GM21786 (cell line): ENCODE measurements at regions not wholly inside any gene's neighbourhood (a gene's known extent, or its start where the extent isn't known, plus 50 kb on each side); places are given as distances from the start of the nearest gene placed in this dataset.
A peak's percentile ranks its signal among the peaks of the same experiment; 100 is the strongest.
"Not testable (repeated sequence)": the region's sequence is repeated elsewhere in the genome, so short reads cannot be mapped to it uniquely, and the experiment has no call there.

Experiments used
- ATAC-seq: cut with Tn5 transposase; IDR thresholded peaks from one replicate; pipeline ENCODE4 v1.9.1; 2021; ENCODE audit not compliant: unreplicated experiment

DNA sequence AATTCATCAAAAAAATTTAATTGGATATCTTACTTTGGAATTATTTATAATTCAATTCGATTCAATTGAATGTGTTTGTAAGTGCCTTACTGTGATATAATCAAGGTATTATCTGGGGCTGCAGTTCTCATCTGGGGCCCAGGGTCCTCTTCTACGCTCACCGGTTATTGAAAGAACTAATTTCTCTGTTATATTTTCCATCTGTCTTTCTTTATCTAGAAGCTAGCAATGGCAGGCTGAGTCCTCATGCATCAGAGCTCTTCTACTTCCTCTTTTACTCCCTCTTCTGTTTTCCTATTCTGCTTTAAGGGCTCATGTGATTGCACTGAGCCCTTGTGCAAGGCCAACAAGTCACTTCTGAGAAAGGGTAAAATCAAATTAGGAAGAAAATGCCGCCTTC is 315.6 kb downstream of the RAD51AP2 start:
- peak; percentile 87 for ATAC-seq

GRCh38 chr2:17199741-17200140 is 318.5 kb downstream of the RAD51AP2 start:
- no peak for ATAC-seq

- ATAC-seq = no peak
Observed at GRCh38 chr2:17196380-17196779, 321.9 kb downstream of the RAD51AP2 start.

- ATAC-seq = no peak
Observed at GRCh38 chr2:17195016-17195415, 323.2 kb downstream of the RAD51AP2 start.

DNA sequence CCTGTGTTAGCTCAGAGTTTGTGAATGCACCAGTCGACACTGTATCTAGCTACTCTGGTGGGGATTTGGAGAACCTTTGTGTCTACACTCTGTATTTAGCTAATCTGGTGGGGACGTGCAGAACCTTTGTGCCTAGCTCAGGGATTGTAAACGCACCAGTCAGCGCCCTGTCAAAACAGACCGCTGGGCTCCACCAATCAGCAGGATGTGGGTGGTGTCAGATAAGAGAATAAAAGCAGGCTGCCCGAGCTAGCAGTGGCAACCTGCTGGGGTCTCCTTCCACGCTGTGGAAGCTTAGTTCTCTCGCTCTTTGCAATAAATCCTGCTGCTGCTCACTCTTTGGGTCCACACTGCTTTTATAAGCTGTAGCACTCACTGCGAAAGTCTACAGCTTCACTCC is 324.2 kb downstream of the RAD51AP2 start:
- no peak for ATAC-seq

- not testable (repeated sequence) for ATAC-seq
Observed at GRCh38 chr2:17193433-17193890, 324.8 kb downstream of the RAD51AP2 start.

- ATAC-seq = no peak
Observed at GRCh38 chr2:17191223-17191622, 327.0 kb downstream of the RAD51AP2 start.

DNA sequence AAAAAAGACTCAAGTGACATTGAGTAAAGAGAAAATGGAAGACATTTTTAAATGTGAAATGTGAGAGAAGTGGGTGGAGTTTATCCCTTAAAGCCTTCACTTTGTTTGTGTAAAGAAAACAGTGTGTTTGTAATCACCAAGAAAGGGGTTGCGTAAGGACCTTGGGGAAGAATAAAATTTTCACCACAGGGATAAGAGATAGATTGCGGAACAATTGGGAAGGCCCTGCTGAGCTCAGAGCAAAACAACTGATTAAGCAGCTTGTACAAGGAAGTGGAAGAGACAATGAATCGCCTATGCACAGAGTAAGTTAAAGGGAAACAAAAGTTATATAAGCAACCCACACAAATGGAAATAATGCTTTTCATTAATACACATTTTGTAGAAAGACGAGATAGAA is 327.7 kb downstream of the RAD51AP2 start:
- ATAC-seq = no peak

- no peak for ATAC-seq
Observed at GRCh38 chr2:17188721-17189120, 329.5 kb downstream of the RAD51AP2 start.

GRCh38 chr2:17184512-17184911 is 333.7 kb downstream of the RAD51AP2 start:
- ATAC-seq = no peak

DNA sequence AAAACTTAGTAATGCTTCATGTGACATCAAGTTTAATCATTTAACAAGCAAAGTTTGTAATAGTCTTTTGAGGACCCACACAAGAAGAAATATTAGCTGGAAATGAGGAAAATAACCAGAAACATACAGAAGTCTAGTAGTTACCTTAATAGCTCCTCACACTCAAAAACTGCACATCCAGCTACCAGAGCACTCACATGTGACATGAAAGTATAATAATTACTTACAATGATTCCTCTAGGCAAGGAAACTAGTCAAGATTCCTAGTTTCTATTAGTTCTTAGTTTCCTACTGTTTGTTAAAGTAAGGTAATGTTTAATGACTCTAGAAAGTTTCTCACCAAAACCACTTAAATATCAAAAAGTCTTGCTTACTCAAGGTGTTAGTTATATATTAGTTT is 335.8 kb downstream of the RAD51AP2 start:
- ATAC-seq = no peak

- ATAC-seq = no peak
Observed at GRCh38 chr2:17181051-17181752, 337.0 kb downstream of the RAD51AP2 start.

- no peak for ATAC-seq
Observed at GRCh38 chr2:17179145-17179808, 339.0 kb downstream of the RAD51AP2 start.

DNA sequence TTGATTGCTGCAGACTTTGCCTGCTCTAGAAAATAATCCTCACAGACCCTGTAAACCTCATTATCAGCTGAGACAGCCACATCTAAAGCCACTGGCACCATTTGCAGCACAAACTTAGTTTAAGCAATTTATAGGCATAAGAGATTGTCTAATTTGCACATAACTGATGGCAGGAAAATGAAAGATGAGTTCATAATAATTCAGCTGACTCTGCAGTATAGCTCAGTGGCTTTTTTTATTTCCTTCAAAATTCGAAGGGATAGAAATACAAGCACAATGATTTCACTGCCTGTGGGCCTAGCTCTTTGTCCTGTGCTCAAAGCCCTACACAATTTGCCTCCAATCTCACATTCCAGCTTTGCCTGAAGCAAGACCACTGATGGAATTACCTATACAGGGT is 341.2 kb downstream of the RAD51AP2 start:
- ATAC-seq = no peak

GRCh38 chr2:17171446-17172049 is 346.7 kb downstream of the RAD51AP2 start:
- peak; percentile 72 for ATAC-seq

- no peak for ATAC-seq
Observed at GRCh38 chr2:17166506-17166905, 351.7 kb downstream of the RAD51AP2 start.

DNA sequence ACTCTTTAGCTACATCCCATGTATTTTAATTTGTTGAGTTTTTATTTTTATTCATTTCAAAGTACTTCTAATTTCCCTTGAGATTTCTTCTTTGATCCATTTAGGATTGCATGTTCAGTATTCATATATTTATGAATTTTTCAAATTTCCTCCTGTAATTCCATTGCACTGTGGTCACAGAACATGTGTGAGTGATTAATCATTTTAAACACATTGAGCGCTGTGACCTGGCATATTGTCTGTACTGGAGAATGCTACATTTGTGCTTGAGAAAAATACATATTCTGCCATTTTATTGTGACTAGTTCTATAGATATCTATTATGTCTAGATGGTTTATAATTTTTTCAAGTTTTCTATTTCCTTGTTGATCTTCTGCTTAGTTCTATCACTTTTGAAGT is 353.7 kb downstream of the RAD51AP2 start:
- ATAC-seq = no peak

- ATAC-seq = no peak
Observed at GRCh38 chr2:17163638-17164037, 354.6 kb downstream of the RAD51AP2 start.

- ATAC-seq = no peak
Observed at GRCh38 chr2:17162713-17163112, 355.5 kb downstream of the RAD51AP2 start.

DNA sequence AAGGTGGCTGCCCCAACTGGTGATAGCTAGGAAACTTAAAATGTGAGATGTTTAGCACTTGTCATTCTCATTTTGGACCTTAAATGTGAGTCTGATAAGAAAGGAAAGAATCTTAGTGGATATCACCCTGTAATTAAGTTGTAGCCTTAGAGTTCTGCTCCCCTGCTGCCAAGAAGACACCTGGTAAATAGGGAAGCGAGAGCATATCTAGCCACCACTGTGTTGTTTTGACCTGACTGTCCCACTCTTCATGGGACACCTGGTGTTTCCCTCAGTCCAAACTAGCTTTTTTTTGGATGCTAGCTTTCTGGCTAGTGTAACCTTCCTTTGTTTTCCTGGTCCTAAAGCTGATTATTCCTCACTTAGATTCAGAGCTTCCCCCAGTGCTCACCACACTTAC is 357.6 kb downstream of the RAD51AP2 start:
- ATAC-seq = peak; percentile 67

DNA sequence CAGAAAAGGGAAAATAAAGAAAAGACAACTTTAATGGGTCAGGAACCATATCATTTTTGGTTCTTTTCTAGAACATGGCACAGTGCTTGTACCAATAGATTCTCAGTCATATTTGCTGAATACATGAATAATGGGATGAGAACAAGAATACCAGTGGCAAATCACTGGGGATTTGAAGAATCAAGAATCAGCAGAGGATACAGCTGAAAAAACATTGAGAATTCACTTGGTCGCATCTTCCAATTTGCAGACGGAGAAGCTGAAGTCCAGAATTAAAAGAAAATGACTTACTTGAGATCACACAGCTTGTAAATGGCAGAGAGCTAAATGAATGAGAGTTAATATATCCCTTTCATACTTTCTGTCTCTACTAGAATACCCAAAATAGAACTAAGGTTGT is 362.2 kb downstream of the RAD51AP2 start:
- ATAC-seq = no peak

DNA sequence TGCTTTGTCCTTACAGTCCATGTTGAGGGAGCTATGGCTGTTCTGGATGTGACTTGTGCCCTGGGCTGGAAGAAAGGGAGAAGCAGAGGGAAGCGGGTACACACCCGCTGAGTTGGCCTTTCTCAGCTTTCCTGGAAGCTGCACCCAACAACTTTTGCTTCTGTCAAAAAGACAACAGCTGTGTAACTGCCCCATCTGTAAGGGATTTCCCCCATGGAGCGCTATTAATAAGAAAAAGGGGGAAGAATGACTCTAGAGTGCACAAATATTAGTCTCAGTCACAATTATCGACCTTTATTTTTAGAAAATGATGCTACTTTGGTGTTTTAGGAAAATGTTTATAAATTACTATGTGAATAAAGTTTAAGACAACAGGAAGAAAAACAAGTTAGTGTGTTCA is 368.3 kb downstream of the RAD51AP2 start:
- no peak for ATAC-seq
